Pancreas (tissue), 10 donors: ENCODE measurements at regions not wholly inside any gene's neighbourhood (a gene's known extent, or its start where the extent isn't known, plus 50 kb on each side); places are given as distances from the start of the nearest gene placed in this dataset.

Experiments used
- ATAC-seq, 4 donors: fragments of 200-7000 bp; cut with Tn5 transposase; one replicate each; pipeline versions ENCODE4 v1.8.0 to v1.9.1; 2020; ENCODE audit warnings: mild to moderate bottlenecking in 4 of 4, moderate library complexity in 4 of 4
- DNase-seq, 6 donors: peaks; one replicate each; pipeline ENCODE4 v3.0.0-alpha.2; 2020
- FAIRE-seq: peaks from 2 replicates; lab custom pipeline; 2012; peaks lifted over from hg19 to GRCh38; lab: Jason Lieb, UNC
- H3K27ac ChIP-seq, 4 donors: fragments of 200-600 bp; sonication (generic); 1 replicate in 3 of 4; 2 replicates in 1 of 4; pipeline versions ENCODE4 v1.5.0 to v1.8.0; 2020
- H3K27me3 ChIP-seq, 4 donors: fragments of 200-600 bp; one replicate each; pipeline ENCODE4 v1.8.0; 2021
- H3K36me3 ChIP-seq, 3 donors: fragments of 200-600 bp; sonication (generic) in 1 of 3; one replicate each; pipeline versions ENCODE4 v1.5.0 to v1.8.0; 2020 to 2021
- H3K4me1 ChIP-seq, 3 donors: fragments of 200-600 bp; one replicate each; pipeline ENCODE4 v1.8.0; 2021
- H3K4me3 ChIP-seq, 4 donors: fragments of 200-600 bp; sonication (generic) in 2 of 4; one replicate each; pipeline versions ENCODE4 v1.5.0 to v1.8.0; 2020 to 2021
- H3K9me3 ChIP-seq, 4 donors: fragments of 200-600 bp; one replicate each; pipeline ENCODE4 v1.8.0; 2021
- WGBS, 2 donors: extraction: QIAGEN DNeasy Blood & Tissue Kit; methylation state at CpG; one replicate each; pipeline ENCODE4 v1.1.7; 2013; 5-methylcytosine and 5-hydroxymethylcytosine counted together
- intact Hi-C, 3 donors: fragments of 100-400 bp; cut with DNase I; formaldehyde crosslinking; loops; one replicate each; pipeline versions ENCODE4 v1.11.1 to v1.14.2; 2022
- TF ChIP-seq, protein P1 (sequence below), 4 donors: fragments of 200-600 bp; sonication (generic) in 3 of 4; IDR thresholded peaks; one replicate each; pipeline versions ENCODE4 v1.5.0 to v1.8.0; 2021; ENCODE audit warnings: antibody characterized with exemption in 4 of 4
- donor health status: healthy with polysubstance abuse.
- donor health status: DM: no; HTN: no; CAD: no; lungs with moderate emphysema.
- donor health status: DM: no; HTN: no; CAD: no.
- donor health status: control.
- donor health status: control.
- donor health status: Bipolar disorder and iron deficiency.
- donor health status: DM: yes; HTN: yes; CAD: no.
- donor health status: DM: no; HTN: no; CAD: no.
- donor health status: DM: no; HTN: no; CAD: no.
- donor health status: DM: yes; HTN: yes; CAD: no.

DNA sequence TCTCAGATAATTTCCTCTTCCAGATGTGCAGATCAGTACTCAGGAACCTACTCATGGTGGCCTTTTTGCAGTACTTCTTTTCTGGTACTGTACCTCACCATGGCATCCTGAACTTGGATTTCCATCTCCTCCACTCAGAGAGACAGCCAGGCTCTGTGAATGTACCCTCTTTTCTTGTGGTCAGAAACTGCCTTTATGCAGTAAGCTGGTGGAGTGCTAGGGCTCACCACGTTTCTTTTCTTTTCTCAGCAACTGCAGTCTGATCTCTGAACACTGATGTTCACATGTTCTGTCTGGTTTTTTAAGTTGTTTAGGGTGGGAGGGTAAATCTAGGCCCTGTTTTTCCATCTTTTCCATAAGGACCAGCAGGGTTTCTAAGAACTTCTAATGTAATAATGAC is 99.8 kb upstream of the NRXN3 start:
- TF ChIP-seq, protein P1, sequence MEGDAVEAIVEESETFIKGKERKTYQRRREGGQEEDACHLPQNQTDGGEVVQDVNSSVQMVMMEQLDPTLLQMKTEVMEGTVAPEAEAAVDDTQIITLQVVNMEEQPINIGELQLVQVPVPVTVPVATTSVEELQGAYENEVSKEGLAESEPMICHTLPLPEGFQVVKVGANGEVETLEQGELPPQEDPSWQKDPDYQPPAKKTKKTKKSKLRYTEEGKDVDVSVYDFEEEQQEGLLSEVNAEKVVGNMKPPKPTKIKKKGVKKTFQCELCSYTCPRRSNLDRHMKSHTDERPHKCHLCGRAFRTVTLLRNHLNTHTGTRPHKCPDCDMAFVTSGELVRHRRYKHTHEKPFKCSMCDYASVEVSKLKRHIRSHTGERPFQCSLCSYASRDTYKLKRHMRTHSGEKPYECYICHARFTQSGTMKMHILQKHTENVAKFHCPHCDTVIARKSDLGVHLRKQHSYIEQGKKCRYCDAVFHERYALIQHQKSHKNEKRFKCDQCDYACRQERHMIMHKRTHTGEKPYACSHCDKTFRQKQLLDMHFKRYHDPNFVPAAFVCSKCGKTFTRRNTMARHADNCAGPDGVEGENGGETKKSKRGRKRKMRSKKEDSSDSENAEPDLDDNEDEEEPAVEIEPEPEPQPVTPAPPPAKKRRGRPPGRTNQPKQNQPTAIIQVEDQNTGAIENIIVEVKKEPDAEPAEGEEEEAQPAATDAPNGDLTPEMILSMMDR (IDR thresholded peaks at IDR 0.05): no peak
- ATAC-seq (no peak), DNase-seq (no peak), FAIRE-seq (no peak)
- 37 to 41% methylated on average over 1 of the region's 1 CpG for WGBS, 2 donors
- H3K27me3 ChIP-seq: no peaks in the 10 kb centered on the region
- no peak overlapping the region for H3K27ac ChIP-seq
- no peaks in the 10 kb centered on the region for H3K36me3 ChIP-seq
- H3K4me1 ChIP-seq: no peaks in the 10 kb centered on the region
- no peak overlapping the region for H3K4me3 ChIP-seq
- H3K9me3 ChIP-seq: no peaks in the 10 kb centered on the region
- intact Hi-C loops: no loop called here

DNA sequence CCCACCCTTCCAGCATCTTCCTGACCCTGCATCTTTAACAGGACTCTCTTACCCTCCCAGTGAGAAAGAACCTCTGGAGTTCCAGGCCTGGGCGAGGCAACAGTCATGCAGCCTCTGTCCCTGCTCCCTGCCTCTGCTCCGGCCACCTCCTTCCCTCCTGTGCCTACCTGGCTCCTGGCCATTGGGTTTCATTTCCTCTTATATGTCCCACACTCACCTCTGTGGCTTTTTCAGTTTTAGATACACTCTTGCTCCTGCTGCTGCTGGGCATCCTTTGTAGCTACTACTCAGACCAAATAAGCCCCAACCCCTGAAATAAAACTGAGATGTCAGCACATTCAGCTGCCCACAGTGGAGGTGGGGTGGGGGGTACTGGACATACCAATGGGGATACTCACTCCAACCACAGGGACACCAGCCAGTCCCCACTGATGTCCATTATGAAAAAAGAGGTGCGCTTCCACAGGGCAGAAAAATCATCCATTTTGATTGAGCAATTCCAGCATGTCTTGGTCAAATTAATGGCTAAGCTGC is 99.1 kb upstream of the NRXN3 start:
- no peaks in the 10 kb centered on the region for H3K36me3 ChIP-seq
- DNase-seq: no peak
- WGBS, 2 donors: 75 to 84% methylated on average over 3 of the region's 3 CpGs

DNA sequence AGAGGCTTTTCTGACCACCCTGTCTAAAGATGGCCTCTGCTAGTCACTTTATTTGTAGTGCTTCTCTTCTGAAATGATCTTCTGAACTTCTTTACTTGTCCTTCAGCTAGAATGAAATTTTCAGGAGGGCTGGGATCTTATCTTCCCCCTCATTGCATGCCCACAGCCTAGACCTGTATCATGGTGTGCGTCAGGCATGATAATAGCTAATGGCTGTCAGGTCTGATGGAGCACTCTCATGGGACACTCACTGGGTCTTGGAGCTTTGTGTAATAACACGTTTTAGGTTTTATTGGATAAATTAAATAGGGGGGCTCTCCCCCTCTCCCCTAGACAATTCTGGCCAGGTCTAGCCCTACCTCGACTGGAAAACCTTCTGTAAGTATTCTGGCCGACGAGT is 97.1 kb upstream of the NRXN3 start:
- no peaks in the 10 kb centered on the region for H3K4me1 ChIP-seq
- TF ChIP-seq, protein P1 (IDR thresholded peaks at IDR 0.05): no peak
- ATAC-seq (no peak), DNase-seq (no peak), FAIRE-seq (no peak)
- no peak overlapping the region for H3K27ac ChIP-seq
- H3K4me3 ChIP-seq: no peak overlapping the region
- H3K36me3 ChIP-seq: no peaks in the 10 kb centered on the region
- 50 to 59% methylated on average over 5 of the region's 5 CpGs for WGBS, 2 donors
- no peaks in the 10 kb centered on the region for H3K9me3 ChIP-seq
- intact Hi-C loops: no loop called here
- no peaks in the 10 kb centered on the region for H3K27me3 ChIP-seq

More for the DNA sequence above, 99.1 kb upstream of the NRXN3 start:
- H3K27ac ChIP-seq: no peak overlapping the region
- no peaks in the 10 kb centered on the region for H3K4me1 ChIP-seq
- intact Hi-C loops: no loop called here
- TF ChIP-seq, protein P1 (IDR thresholded peaks at IDR 0.05): no peak
- H3K4me3 ChIP-seq: no peak overlapping the region
- H3K9me3 ChIP-seq: no peaks in the 10 kb centered on the region
- no peak for FAIRE-seq
- no peak for ATAC-seq
- no peaks in the 10 kb centered on the region for H3K27me3 ChIP-seq

DNA sequence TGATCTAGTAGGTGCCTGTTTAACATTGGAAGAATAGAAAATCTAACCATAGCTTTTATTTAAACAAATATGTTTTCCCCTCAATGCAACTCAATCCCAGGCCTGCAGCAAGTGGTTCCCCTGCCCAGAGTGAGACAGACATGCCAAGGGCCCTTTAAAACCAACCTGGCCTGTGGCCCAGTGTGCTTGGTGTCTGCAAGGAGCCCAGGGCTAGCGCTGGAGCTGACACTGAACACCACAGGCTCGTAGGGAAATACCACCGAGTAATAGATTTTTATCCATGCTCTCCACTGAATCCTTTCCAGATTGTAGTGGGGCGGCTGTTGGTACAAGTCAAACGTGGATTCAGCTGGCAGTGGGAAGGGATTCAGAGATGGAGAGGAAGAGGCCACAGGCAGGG is 95.6 kb upstream of the NRXN3 start:
- Histone ChIP-seq H3K27ac (no peak overlapping the region), H3K4me1 (no peaks in the 10 kb centered on the region), H3K27me3 (no peaks in the 10 kb centered on the region), H3K4me3 (no peak overlapping the region), H3K36me3 (no peaks in the 10 kb centered on the region), H3K9me3 (no peaks in the 10 kb centered on the region)
- intact Hi-C loops: no loop called here
- no peak for ATAC-seq
- DNase-seq: no peak
- no peak for FAIRE-seq
- TF ChIP-seq, protein P1 (IDR thresholded peaks at IDR 0.05): no peak
- 49 to 65% methylated on average over 5 of the region's 5 CpGs for WGBS, 2 donors

DNA sequence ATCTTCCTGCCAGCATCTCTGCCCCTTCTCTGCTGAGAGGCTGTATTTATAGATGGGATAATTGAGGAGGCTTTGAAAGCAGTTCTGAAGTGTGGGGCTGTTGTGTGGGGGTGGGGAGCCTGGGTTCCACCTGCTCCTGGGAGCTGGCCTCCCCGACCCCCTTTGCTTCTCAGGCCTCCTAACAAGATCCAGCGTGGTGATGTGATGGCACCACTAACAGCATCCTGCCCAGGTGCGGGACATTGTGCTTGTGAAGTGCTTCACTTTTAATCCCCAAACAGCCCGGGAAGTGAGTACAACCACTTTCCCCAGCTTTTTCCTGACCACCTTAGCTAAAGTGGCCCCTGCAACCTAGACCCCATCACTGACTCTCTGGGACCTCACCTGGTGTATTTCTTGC is 95.1 kb upstream of the NRXN3 start:
- FAIRE-seq: no peak
- intact Hi-C loops: no loop called here
- 70 to 88% methylated on average over 4 of the region's 4 CpGs for WGBS, 2 donors
- no peak overlapping the region for H3K27ac ChIP-seq
- H3K36me3 ChIP-seq: no peaks in the 10 kb centered on the region
- no peak for ATAC-seq
- H3K27me3 ChIP-seq: no peaks in the 10 kb centered on the region
- H3K9me3 ChIP-seq: no peaks in the 10 kb centered on the region
- DNase-seq: no peak
- no peak overlapping the region for H3K4me3 ChIP-seq
- TF ChIP-seq, protein P1 (IDR thresholded peaks at IDR 0.05): no peak
- no peaks in the 10 kb centered on the region for H3K4me1 ChIP-seq
